GDM1 (cell line): ENCODE measurements at regions not wholly inside any gene's neighbourhood (a gene's known extent, or its start where the extent isn't known, plus 50 kb on each side); places are given as distances from the start of the nearest gene placed in this dataset.
"Not testable (repeated sequence)": the region's sequence is repeated elsewhere in the genome, so short reads cannot be mapped to it uniquely, and the experiment has no call there.

Experiments
- DNase-seq: peaks from one replicate; lab custom pipeline; 2025; lab: John Stamatoyannopoulos, UW

GRCh38 chr20:51125780-51126179 lies 102.9 kb upstream of the KCNG1 start:
- no peak for DNase-seq

DNA sequence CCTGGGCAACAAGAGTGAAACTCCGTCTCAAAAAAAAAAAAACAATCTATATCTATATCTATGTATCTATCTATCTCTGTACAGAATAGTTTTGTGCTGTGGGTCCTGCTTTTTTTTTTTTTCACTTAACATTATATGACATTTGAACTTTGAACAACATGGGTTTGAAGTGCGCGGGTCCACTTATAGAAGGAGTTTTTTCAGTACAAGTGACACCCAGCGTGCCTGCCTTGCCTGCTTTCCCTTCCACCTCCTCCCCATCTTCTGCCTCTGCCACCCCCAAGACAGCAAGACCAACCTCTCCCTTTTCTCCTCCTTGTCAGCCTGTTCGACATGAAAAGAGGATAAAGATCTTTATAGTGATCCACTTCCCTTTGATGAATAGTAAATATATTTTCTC lies 102.2 kb upstream of the KCNG1 start:
- DNase-seq: no peak

GRCh38 chr20:51123887-51124286 lies 101.0 kb upstream of the KCNG1 start:
- DNase-seq: not testable (repeated sequence)

DNA sequence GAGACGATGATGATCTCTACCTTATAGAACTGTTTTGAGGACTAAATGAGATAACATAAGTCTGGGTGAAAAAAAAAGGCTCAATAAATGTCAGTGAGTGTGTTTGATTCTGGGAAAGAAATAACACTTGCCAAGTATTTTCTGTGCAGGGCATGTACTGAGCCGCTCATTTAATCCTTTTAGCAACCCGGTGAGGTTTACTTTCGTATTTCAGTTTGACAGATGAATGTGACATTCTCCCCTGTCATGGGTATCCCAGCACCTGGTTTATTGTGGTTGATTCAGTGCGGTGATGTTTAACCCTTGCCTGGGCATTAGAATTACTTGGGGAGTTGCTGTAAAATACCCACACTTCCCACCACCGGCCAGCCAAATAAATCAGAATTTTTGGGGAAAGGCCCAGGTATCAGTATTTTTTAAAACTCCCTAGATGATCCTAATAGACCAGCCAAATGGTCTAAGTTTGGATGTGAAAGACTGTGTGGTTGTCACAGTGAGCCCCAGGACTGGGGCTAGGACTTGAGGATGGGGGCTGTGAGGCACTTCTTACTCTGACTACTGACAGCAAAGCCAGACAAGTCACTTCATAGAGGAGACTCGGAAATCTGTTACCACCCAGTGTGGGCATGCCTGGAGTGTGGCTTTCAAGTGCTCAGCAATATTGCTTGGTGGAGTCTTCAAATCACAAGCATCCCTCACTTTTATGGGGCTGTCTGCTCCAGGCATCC lies 100.2 kb upstream of the KCNG1 start:
- no peak for DNase-seq

GRCh38 chr20:51121901-51122412 lies 99.0 kb upstream of the KCNG1 start:
- DNase-seq: no peak

DNA sequence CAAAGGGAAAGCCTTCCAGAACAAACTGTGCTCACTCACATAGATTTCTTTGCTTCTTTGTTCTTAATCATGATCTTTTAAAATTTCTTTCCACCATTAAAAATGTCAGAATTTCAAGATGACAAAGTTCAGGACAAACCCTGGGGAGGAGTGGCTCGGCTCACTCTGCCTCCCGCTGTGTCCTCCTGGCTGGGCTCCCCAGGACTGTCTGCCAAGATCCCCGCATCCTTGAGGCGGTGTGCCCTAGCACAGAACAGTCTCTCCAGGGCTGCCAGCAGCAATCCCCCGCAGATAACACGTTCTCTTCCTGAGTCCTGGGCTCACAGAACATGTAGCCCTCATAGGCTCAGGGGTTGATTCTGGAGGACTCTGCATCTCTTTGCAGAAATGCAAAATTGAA lies 98.4 kb upstream of the KCNG1 start:
- DNase-seq: no peak

- DNase-seq: no peak
Measured at GRCh38 chr20:51120868-51121267, 98.0 kb upstream of the KCNG1 start.

GRCh38 chr20:51120438-51120837 lies 97.5 kb upstream of the KCNG1 start:
- DNase-seq: no peak

DNA sequence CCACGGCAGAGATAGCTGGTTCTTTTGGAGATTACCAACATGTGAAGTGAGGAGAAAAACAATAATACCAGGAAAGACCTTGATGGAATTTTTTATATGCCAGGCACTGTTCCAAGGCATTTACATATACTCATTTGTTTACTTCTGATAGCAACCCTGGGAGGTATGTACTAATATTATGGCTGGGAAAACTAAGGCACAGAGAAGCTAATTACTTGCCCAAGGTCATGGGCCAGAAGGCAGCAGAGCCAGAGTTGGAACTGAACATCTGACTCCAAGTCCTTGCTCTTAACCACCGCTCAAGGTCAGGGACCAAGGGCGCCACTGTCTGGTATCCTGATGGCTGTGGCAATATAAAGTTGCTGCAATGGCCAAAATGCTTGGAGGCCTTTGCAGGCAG lies 97.0 kb upstream of the KCNG1 start:
- DNase-seq: no peak

GRCh38 chr20:51118985-51119527 lies 96.1 kb upstream of the KCNG1 start:
- no peak for DNase-seq

- no peak for DNase-seq
Measured at GRCh38 chr20:51118216-51118615, 95.3 kb upstream of the KCNG1 start.

DNA sequence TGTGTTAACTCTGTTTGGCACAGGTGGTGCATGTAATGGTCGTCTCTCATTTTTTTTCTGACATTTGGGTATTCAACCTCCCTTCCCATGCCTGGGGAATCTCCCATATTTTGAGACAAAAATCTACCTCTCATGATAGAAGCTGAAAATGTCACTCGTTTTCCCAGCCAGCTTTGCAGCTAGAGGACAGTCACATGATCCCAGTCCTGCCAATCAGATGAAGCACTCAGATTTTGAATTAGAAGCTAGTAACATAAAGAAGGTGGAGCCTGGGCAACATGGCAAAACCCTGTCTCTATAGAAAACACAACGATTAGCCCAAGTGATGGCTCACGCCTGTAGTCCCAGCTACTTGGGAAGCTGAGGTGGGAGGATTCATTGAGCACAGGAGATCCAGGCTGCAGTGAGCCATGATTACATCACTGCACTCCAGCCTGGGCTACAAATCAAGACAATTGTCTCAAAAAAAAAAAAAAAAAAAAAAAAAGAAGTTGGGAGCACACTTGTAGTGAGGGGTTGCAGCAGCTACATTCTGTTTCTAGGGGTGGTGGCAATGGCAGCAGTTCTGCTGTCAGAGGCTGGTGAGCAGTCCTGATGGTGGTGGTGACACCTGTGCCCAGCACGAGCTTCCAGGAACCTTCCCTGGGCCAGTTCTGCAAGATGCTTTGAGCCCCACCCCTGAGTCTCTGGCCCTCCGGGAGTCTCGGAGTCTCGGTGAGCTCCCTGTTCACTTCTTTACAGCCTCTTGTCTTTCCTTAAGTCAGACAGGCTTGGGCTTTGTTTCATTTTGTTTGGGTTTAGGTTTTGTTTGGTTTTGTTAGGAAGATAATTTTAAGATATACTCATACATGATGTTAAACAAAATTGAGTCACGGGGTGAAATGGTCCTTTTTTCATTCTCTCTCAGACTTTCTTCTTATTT lies 94.1 kb upstream of the KCNG1 start:
- DNase-seq: no peak

DNA sequence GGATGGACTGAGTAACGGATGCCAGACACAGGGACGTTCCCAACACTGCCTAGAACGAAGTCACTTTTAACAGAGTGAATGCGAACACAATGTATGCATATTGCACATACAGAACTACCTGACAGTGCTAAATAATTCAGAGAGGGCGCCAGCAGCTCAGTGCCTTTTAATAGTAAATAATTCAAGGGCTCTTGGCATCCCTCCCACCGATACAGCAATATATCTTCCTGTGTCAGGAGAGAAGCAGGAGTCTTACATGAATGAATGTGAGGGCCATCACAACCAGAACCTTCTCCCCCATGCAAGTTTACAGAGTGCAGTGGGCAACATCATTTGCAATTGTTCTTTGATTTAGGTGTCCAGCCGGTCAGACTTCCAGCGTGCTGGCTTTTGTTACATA lies 88.4 kb upstream of the KCNG1 start:
- DNase-seq: no peak

DNA sequence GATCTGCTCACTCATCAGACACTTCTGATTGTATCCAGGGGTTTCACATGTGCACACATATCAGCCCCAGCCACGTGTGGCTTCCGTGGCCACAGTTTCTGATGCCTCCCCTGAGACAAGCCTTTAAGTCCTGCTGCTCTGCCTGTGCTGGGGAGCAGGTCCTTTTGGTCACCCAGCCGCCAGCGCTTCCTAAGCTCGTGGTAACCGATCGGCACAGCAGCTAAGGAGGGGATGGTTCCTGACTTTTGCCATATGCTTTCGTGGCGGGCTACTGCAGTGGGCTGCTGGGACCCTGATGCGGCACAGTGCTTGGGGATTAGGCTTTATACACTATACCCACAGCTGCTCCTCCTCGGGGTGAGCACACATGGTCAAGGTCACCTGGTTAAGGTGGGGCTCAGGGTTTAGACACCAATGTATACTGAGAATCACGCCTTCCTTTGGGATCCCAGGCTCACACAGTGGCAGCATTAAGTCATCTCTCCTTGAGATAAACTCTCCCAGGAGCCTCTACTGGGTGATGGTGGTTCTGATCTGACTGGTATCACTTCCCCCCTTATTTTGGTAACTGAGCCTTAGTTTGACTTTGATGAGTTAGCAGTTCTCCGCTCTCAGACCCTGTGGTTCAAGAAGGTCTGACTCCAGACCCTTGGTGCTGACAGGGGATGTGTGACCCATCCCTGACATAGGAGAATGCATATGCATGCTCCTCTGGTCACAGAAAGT lies 85.9 kb upstream of the KCNG1 start:
- no peak for DNase-seq

DNA sequence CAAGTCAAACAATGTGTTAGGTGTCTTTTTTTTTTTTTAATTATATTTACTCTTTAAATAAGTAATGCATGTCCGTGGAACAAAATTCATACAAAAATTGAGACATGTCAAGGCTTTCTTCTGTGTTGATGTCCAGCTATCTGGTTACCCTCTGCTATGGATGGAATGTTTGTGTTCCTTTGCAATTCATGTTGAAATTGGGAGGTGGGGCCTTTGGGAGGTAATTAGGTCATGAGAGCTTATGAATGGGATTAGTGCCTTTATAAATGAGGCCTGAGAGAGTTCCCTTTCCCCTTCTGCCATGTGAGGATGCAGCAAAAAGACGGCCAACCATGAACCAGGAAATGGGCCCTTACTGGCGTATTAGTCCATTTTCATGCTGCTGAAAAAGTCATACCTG lies 83.1 kb upstream of the KCNG1 start:
- DNase-seq: no peak

DNA sequence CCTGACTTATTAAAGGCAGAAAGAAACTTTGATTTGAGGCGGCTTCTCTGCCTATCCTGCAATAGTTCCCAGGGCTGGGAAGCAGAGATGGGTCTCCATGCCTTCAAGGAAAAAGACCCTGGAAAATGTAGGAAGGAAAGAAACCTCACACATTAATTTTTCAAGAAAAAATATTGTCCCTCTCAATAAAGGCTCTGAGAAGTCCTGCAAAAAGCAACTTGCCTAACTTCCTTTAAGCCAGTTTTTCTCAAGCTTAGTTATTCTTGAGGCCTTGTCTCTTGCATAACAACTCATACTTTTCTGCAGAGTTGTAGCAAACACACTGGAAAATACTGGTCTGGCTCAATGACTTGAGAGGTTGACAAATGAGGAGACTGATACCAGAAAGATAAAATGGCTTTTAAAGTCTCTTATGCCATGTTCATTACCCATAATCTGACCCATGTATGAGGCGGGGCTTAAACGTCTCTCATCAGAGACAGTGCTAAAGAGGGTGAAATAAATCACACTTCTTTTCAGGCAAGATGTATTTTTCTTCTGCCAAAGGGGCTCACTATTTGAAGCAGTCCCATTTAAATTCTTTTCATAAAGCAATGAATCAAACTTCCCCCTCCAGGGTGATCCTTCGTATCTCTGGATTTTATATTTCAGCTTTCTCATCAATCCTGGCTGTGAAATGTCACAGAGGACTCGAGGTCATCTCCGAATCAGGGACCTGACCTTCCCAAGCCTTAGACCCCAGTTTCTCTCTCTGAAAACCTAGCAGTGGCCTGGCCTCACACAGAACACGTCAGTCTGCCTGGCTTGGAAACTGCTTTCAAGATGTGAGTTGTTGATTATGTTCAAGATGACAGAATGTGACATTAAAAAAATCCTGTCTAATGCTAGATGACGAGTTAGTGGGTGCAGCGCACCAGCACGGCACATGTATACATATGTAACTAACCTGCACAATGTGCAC lies 82.3 kb upstream of the KCNG1 start:
- no peak for DNase-seq

DNA sequence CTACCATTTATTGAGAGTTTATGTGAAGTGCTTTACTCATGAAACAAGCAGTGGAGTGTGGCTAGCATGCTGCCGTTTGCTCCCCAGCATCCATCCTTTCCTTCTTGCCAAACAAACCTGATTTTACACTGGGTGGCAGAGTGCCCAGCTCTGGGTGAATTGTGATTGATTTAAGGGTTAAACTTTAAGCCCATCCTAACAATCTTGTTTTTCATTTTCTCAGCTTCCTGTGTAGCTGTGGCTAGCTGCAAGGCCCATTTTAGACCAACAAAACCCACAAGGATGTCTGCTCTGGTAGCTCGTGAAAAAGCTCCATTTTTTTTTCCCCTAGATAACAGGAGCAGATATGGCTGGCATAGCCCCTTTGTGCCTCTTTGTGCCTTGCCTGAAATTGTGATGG lies 77.7 kb upstream of the KCNG1 start:
- no peak for DNase-seq

DNA sequence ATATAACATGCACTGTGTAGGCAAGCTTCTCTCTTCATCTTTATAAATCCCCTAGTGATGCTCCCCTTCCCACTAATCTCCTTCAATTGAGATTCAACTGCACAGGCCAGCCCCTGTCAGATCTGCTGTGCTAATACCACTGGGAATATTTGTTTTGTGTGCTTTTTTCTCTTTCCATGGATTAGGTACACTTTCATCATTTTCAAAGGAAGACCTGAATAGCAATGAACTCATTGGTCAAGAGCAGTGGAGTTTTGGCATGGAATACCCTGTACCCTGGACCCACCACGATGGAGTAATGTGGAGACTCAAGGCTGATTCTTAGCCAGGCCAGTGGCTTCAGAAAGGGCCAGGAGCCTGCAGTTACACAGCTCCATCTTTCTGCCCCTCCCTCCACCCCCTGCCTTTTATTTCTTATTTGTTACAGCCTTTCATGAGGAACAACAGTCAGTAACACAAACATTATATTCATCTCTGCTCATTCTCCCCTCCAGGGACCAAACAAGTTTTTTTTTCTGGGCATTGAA lies 75.4 kb upstream of the KCNG1 start:
- no peak for DNase-seq

DNA sequence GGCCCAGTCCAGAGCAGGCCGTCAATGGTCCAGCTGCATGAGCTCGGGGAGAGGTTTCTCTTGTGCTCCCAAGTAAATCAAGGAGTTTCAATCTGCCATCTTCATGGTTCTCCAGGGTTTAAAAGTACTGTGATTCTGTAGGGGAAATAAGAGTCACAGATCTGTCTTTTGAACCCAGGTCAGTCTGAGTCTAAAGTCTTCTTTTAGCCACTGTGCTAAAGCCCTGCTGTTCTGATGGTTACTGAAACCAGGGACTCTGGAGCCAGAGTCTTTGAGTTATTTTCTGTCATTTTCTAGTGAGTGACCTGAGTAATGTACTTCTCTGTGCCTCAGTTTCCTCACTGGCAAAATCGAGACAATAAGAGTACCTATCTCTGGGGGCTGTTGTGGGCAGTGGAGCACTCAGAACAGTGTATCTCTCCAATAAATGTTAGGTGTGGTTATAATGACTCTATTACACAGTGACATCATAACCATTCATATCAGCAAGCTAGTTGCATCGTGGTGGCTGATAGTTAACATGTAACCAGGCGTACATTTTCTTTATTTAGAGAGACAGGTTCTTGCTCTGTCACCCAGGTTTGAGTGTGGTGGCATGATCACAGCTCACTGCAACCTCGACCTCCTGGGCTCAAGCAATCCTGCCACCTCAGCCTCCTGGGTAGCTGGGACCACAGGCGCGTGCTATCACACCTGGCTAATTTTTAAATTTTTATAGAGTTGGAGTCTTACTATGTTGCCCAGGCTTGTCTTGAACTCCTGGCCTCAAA lies 74.6 kb upstream of the KCNG1 start:
- DNase-seq: no peak
